ENCODE measurements at regions not wholly inside any gene's neighbourhood (a gene's known extent, or its start where the extent isn't known, plus 50 kb on each side); places are given as distances from the start of the nearest gene placed in this dataset.
"Not testable (repeated sequence)": the region's sequence is repeated elsewhere in the genome, so short reads cannot be mapped to it uniquely, and the experiment has no call there.

DNA sequence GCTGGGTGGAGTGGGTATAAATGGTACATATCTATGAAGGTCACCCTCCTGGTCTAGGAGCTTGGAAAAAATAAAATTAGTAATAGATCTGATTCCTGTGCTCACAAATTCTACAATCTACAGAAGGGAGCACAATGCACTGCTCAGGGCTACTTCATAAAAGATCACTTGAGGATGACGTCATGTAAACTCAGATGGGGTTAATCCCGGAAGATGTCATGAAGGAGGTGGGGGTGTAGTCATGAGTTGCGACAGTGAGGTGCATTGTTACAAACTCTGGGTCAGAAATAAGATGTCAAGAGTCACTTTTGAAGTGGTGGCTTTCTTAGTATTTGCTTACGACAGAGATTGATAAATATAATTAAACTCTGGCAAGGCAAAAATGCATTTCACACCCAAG, 68.2 kb downstream of the LHX9 start:
- no peak for DNase-seq

DNA sequence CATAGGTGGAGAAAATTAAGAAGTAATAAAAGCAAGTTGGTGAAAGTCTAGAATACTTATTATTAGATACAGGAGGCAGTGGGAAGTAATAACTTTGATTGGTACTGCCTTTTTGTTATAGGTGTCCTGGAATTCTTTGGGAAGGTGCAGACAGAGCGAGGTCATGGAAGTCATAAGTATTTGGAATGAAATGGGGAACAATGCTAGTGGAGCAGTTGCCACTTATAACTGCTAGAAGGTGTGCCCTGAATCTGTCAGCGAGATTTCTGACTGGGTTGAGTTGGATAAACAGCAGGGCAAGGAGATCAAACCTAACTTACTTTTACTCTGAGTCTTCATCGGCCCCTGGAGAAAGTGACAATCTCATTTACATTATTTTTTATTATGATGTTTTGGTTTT, 69.6 kb downstream of the LHX9 start:
- DNase-seq, result no peak

DNA sequence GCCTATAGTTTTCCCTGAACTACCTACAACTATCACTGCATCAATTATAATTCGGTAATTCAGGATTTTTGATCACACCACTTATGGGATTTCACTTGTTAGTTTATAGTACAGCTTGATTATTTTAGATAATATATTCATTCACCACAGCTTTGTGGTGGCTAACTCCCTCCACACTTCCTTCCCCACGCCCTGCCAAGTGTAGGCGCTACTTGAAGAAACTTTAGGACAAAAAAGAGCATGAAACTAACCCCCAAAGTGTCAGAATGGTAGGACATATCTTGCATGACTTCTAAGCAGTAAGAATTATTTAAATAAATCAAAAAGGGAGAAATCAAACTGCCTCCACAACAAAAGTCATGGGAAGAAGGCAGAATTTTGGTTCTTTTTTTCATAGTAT, 70.1 kb downstream of the LHX9 start:
- no peak for DNase-seq

DNA sequence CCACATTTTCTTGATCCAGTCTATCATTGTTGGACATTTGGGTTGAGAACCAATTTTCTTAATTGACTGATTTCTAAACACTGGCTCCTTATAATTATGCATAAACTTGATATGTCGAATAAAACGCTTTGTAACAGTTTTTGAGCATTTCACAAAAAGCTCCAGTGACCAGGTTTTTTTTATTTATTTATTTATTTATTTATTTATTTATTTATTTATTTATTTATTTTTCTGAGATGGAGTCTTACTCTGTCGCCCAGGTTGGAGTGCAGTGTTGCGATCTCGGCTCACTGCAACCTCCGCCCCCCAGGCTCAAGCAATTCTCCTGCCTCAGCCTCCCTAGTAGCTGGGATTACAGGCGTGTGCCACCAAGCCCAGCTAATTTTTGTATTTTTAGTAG, 71.4 kb downstream of the LHX9 start:
- DNase-seq, result not testable (repeated sequence)

DNA sequence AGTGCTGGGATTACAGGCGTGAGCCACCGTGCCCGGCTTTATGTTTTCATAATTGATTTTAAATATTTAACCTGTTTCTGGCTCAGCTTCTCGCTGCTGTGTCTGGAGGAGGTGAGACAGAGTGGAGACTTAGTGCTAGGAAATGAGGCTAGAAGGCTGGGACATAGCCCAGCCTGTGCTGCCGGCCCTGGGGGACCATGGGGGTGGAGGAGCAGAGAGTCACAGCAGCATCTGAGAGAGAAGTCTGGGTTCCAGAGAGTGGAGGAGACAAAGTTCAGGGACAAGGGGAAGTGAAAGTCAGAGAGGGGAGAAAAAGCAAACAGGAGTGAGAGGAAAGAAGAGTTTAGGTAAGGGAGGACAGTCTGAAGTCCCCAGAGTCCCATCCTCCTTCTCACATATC, 71.9 kb downstream of the LHX9 start:
- no peak for DNase-seq

GRCh38 chr1:197991594-197991993, 74.4 kb downstream of the LHX9 start:
- DNase-seq, result no peak

DNA sequence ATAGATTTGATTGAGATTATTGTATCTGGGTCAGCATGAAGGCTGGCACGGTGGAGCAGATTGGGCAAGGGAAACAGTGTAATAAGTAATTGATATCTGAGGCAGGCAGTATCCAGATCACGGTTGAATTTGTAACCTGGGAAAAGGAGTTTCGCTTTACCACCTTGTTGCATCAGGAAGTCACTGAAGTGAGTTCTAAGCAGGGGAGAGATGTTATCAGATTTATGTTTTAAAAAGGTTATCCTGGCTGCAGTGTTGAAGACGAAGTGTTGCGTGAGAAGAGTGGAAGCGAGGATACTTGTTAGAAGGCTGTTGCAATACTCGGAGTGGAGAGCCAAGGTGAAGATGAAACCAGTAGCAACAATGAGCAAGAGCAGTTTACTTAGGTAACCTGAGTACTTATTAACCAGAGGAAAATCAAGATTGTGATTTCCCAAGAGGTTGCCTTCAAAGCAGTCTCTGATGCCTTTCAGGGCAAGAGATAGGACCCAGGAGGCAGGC, 77.8 kb downstream of the LHX9 start:
- no peak for DNase-seq

DNA sequence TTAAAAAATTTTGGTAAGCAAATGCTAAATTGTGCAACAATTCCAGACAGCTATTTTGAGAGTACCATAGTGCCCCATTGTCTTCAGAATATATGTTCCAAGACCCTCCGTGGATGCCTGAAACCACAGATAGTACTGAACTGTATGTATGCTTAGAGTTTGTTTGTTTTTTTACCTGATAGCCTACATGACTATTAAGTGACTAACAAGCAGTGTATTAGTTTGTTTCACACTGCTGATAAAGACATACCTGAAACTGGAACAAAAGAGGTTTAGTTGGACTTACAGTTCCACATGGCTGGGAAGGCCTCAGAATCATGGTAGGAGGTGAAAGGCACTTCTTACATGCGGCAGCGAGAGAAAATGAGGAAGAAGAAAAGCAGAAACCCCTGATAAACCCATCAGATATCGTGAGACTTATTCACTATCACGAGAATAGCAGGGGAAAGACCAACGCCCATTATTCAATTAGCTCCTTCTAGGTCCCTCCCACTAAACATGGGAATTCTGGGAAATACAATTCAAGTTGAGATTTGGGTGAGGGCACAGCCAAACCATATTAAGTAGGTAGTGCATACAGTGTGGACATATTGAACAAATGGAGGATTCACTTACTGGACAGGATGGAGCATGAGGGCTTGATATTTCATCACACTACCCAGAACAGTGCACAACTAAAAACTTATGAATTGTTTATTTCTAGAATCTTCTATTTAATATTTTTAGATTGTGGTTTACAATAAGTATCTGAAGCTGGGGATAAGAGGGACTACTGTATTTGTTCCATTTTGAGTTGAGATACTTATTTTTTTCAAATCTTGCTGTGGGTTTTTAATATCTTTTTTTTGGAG, 78.5 kb downstream of the LHX9 start:
- no peak for DNase-seq

- DNase-seq, result not testable (repeated sequence)
Measured at GRCh38 chr1:197996259-197996512, 79.0 kb downstream of the LHX9 start.

DNA sequence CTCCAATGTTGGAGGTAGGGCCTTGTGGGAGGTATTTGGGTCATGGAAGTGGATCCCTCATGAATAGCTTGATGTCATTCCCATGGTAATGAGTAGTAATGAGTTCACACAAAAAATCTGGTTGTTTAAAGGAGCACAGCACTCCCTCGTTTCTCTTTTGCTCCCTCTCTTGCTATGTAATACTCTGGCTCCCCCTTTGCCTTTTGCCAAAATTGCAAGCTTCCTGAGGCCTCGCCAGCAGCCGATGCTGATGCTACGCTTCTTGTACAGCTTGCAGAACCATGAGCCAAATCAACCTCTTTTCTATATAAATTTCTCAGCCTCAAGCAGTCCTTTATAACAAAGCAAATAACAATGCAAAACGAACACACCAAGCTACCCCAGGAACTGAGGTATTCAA, 80.9 kb downstream of the LHX9 start:
- DNase-seq, result no peak

GRCh38 chr1:198001776-198002408, 84.7 kb downstream of the LHX9 start:
- DNase-seq, result no peak

- DNase-seq, result no peak
Measured at GRCh38 chr1:198003468-198003867, 86.3 kb downstream of the LHX9 start.

GRCh38 chr1:198007011-198007410, 89.8 kb downstream of the LHX9 start:
- DNase-seq, result no peak

- no peak for DNase-seq
Measured at GRCh38 chr1:198007687-198008607, 90.8 kb downstream of the LHX9 start.

DNA sequence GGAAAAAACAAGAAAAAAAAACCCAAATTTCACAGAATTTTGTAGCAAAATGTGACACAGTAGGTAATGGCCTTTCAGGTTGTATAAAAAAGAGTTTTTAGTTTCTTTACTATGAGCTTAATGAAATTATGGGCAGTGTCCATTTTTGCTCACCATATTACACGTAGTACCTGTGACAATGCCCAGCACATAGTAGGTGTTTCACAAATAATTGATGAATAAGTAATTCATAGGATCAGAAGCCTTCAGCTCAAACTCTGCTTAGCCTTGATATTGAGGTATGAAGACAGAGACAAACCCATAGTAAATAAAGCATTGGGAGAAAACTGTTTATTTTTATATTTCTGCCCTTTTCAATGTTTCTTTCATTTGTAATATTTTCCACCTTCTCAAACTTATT, 97.2 kb downstream of the LHX9 start:
- no peak for DNase-seq

DNA sequence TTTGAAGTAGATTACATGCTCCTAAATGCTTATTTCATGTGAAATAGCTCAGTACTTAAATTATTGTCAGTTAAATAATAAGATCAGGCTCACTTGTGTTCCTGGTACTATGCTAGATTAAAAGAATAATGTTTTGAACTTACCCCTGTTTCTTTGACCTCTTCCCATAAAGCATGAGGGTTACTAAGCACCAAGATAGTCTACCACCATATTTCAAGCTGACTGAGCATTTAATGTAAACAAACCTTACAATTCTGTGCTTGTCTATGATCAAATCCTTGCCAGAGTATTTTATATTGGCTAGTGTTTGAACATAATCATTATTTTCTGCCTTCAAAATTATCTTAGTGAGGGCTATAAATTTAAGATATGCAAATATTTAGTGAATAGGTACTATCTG, 98.1 kb downstream of the LHX9 start:
- no peak for DNase-seq

DNA sequence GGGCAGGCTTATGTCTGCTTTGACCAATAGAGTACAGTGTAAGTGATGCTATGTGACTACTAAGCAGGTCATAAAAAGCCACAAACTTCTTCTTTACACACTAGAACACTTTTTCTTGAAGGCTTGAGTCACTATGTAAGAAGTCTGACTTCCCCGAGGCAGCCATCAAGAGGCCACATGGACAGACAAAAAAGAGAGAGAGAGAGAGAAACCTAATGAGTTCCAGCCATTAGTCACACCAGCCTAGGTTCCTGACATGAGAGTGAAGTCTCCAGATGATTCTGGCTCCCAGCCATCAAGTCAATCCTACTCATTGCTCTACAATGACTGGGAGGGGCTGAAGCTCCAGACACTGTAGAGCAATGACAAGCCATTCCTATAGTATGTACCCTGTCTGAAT, 101.4 kb downstream of the LHX9 start:
- DNase-seq, result no peak

GRCh38 chr1:198019126-198019525, 102.0 kb downstream of the LHX9 start:
- DNase-seq, result no peak

- DNase-seq, result no peak
Measured at GRCh38 chr1:198024336-198024735, 107.2 kb downstream of the LHX9 start.

DNA sequence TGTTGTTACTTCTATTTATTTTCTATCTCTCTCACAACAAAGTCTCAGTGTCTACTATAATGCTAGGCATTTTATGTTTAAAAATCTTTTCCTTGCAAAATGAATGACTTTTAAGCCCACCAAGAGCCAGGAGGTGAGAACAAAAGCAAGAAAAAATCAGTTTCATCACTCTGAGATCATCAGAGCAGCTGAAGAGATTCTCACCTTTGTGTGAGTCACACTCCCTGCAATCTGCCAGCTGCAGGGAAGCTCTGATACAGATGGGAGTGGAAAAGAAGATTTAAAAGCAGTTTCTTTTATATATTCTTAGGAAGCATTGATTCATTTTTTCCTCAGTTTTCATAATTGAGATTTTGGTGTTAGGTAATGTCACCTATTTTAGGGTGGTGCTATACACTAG, 107.6 kb downstream of the LHX9 start:
- no peak for DNase-seq

DNA sequence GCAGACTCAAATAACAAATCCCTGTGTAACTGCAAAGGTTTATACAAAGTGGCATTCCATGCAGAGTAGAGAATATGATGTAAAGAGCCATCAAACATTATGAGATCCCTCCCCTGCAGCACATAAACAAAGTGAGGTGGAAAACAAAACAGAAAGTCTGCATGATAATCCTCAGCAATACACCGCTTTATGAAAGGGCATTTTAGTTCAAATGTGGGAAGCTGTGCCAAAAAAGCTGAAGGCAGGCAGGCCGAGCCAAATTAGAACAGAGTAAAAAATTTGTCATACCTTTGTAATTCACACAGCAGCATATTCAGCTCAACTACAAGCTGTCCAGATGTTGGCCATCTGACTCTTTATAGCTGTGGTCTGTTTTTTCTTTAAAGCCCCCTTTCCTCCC, 113.5 kb downstream of the LHX9 start:
- no peak for DNase-seq

GRCh38 chr1:198031086-198031485, 113.9 kb downstream of the LHX9 start:
- no peak for DNase-seq

- no peak for DNase-seq
Measured at GRCh38 chr1:198032668-198033067, 115.5 kb downstream of the LHX9 start.

DNA sequence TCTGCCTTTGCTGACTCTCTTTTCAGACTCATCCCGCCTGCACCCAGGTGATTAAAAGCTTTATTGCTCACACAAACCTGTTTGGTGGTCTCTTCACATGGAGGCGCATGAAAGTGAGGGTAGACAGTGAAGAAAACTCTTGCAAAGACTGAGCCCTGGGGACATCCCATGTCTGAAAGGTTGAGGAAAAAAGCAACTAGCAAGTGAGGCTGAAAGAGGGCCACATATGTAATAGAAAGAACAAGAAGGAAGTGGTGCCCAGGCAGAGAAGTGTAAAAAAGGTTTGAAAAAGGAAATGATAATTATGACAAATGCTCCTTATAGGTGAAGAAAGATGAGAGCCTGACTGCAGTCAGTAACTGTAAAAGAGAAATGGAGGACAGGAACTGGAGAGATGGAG, 115.9 kb upstream of the NEK7 start:
- no peak for DNase-seq
